ENCODE measurements at regions not wholly inside any gene's neighbourhood (a gene's known extent, or its start where the extent isn't known, plus 50 kb on each side); places are given as distances from the start of the nearest gene placed in this dataset.
"Not testable (repeated sequence)": the region's sequence is repeated elsewhere in the genome, so short reads cannot be mapped to it uniquely, and the experiment has no call there.

GRCh38 chr3:181493423-181493822 is 218.3 kb upstream of the SOX2 start:
- H3K4me3 Mint-ChIP-seq, result no peak overlapping the region
- DNase-seq (no peak), ATAC-seq (no peak)
- ChIA-PET POLR2A (no interaction called here), CTCF (no interaction called here)
- H3K9me3 Mint-ChIP-seq, result peaks cover 4% of the 10 kb centered on the region
- H3K4me1 Mint-ChIP-seq (ENCODE audit: low read depth), result no peaks in the 10 kb centered on the region
- no peak for TF ChIP-seq CTCF (IDR thresholded peaks at IDR 0.05)
- H3K27ac Mint-ChIP-seq, result no peak overlapping the region
- H3K36me3 Mint-ChIP-seq (ENCODE audit: low read depth), result no peaks in the 10 kb centered on the region
- no peaks in the 10 kb centered on the region for H3K27me3 Mint-ChIP-seq
- intact Hi-C loops (cut with micrococcal nuclease), result no loop called here

- Mint-ChIP-seq H3K9me3 (peaks cover 4% of the 10 kb centered on the region), H3K4me3 (no peak overlapping the region), H3K27ac (no peak overlapping the region), H3K27me3 (no peaks in the 10 kb centered on the region), H3K4me1 (ENCODE audit: low read depth) (no peaks in the 10 kb centered on the region), H3K36me3 (ENCODE audit: low read depth) (no peaks in the 10 kb centered on the region)
- ATAC-seq (no peak), DNase-seq (no peak)
- ChIA-PET CTCF (no interaction called here), POLR2A (no interaction called here)
- TF ChIP-seq CTCF (IDR thresholded peaks at IDR 0.05), result no peak
- intact Hi-C loops (cut with micrococcal nuclease), result no loop called here
Measured at GRCh38 chr3:181488536-181488935, 223.2 kb upstream of the SOX2 start.

GRCh38 chr3:181487236-181487978 is 224.3 kb upstream of the SOX2 start:
- intact Hi-C loops (cut with micrococcal nuclease), result no loop called here
- H3K9me3 Mint-ChIP-seq, result peaks cover 4% of the 10 kb centered on the region
- H3K36me3 Mint-ChIP-seq (ENCODE audit: low read depth), result no peaks in the 10 kb centered on the region
- ChIA-PET POLR2A (interaction anchor here (0.6 kb wide), 1 partner anchor 140 kb away, joined by 3 read pairs; no protein-coding TSS in a partner anchor), CTCF (interaction anchor here (0.7 kb wide), 1 partner anchor 143 kb away, joined by 3 read pairs; no protein-coding TSS in a partner anchor)
- no peaks in the 10 kb centered on the region for H3K4me1 Mint-ChIP-seq (ENCODE audit: low read depth)
- DNase-seq (no peak), ATAC-seq (no peak)
- no peak for TF ChIP-seq CTCF (IDR thresholded peaks at IDR 0.05)
- H3K27ac Mint-ChIP-seq, result no peak overlapping the region
- no peaks in the 10 kb centered on the region for H3K27me3 Mint-ChIP-seq
- no peak overlapping the region for H3K4me3 Mint-ChIP-seq

- no peaks in the 10 kb centered on the region for H3K36me3 Mint-ChIP-seq (ENCODE audit: low read depth)
- H3K27me3 Mint-ChIP-seq, result no peaks in the 10 kb centered on the region
- H3K4me3 Mint-ChIP-seq, result no peak overlapping the region
- ATAC-seq (no peak), DNase-seq (no peak)
- POLR2A ChIA-PET, result interaction anchor here (0.6 kb wide), 1 partner anchor 141 kb away, joined by 3 read pairs; no protein-coding TSS in a partner anchor
- intact Hi-C loops (cut with micrococcal nuclease), result no loop called here
- no peak for TF ChIP-seq CTCF (IDR thresholded peaks at IDR 0.05)
- H3K27ac Mint-ChIP-seq, result no peak overlapping the region
- H3K9me3 Mint-ChIP-seq, result peaks cover 4% of the 10 kb centered on the region
- CTCF ChIA-PET, result no interaction called here
- no peaks in the 10 kb centered on the region for H3K4me1 Mint-ChIP-seq (ENCODE audit: low read depth)
Measured at GRCh38 chr3:181486141-181486885, 225.4 kb upstream of the SOX2 start.

- intact Hi-C loops (cut with micrococcal nuclease), result no loop called here
- no peak for ATAC-seq
- Mint-ChIP-seq H3K27me3 (no peaks in the 10 kb centered on the region), H3K9me3 (peaks cover 4% of the 10 kb centered on the region), H3K27ac (no peak overlapping the region), H3K4me3 (no peak overlapping the region), H3K4me1 (ENCODE audit: low read depth) (no peaks in the 10 kb centered on the region), H3K36me3 (ENCODE audit: low read depth) (no peaks in the 10 kb centered on the region)
- ChIA-PET POLR2A (no interaction called here), CTCF (no interaction called here)
- DNase-seq, result no peak
- TF ChIP-seq CTCF (IDR thresholded peaks at IDR 0.05), result no peak
Measured at GRCh38 chr3:181484026-181484425, 227.7 kb upstream of the SOX2 start.

GRCh38 chr3:181475146-181475545 is 236.6 kb upstream of the SOX2 start:
- H3K9me3 Mint-ChIP-seq, result peaks cover 29% of the 10 kb centered on the region
- ATAC-seq; H3K27me3 Mint-ChIP-seq; intact Hi-C loops (cut with micrococcal nuclease); H3K4me1 Mint-ChIP-seq (ENCODE audit: low read depth); POLR2A ChIA-PET; H3K27ac Mint-ChIP-seq; DNase-seq; H3K4me3 Mint-ChIP-seq; H3K36me3 Mint-ChIP-seq (ENCODE audit: low read depth): not testable (repeated sequence)
- CTCF ChIA-PET, result interaction anchor here (0.6 kb wide), 1 partner anchor 463 kb away, joined by 3 read pairs; no protein-coding TSS in a partner anchor

Data from activated CD8-positive, alpha-beta T cell treated with anti-CD3 and anti-CD28 coated beads for 36 hours (primary cell).